Lung (tissue), 11 donors: ENCODE measurements at regions not wholly inside any gene's neighbourhood (a gene's known extent, or its start where the extent isn't known, plus 50 kb on each side); places are given as distances from the start of the nearest gene placed in this dataset.

Experiments
- ATAC-seq: fragments of 200-7000 bp; cut with Tn5 transposase; one replicate; pipeline ENCODE4 v1.9.1; 2020; ENCODE audit warnings: moderate number of reproducible peaks; ENCODE audit not compliant: insufficient read depth, low FRiP score
- DNase-seq, 3 donors: peaks; one replicate each; pipeline ENCODE4 v3.0.0-alpha.2; 2013 to 2017
- H3K27ac ChIP-seq, 2 donors: one replicate each; pipeline ENCODE4 v1.5.1; 2013; ENCODE audit warnings: mild to moderate bottlenecking in 2 of 2, moderate library complexity in 2 of 2, control low read depth in 1 of 2, inconsistent platforms in 1 of 2, low read depth in 1 of 2, low read length in 1 of 2
- H3K27me3 ChIP-seq, 3 donors: one replicate each; pipeline ENCODE4 v1.5.1; 2013; ENCODE audit warnings: low read length in 2 of 3; ENCODE audit not compliant: control insufficient read depth in 3 of 3, insufficient read depth in 3 of 3
- H3K36me3 ChIP-seq, 4 donors: one replicate each; pipeline ENCODE4 v1.5.1; 2013; ENCODE audit warnings: low read length in 4 of 4, mild to moderate bottlenecking in 1 of 4, moderate library complexity in 1 of 4; ENCODE audit not compliant: control insufficient read depth in 4 of 4, insufficient read depth in 4 of 4
- H3K4me1 ChIP-seq, 5 donors: one replicate each; pipeline ENCODE4 v1.5.1; 2013; ENCODE audit warnings: low read length in 5 of 5, mild to moderate bottlenecking in 2 of 5, moderate library complexity in 1 of 5; ENCODE audit not compliant: control insufficient read depth in 5 of 5, insufficient read depth in 5 of 5
- H3K4me3 ChIP-seq: one replicate; pipeline ENCODE4 v1.5.1; 2013; ENCODE audit warnings: mild to moderate bottlenecking, control low read depth, moderate library complexity
- H3K9ac ChIP-seq, 2 donors: one replicate each; pipeline ENCODE4 v1.5.1; 2013; ENCODE audit warnings: low read length in 2 of 2, control low read depth in 1 of 2; ENCODE audit not compliant: insufficient read depth in 1 of 2
- H3K9me3 ChIP-seq, 4 donors: one replicate each; pipeline ENCODE4 v1.5.1; 2013; ENCODE audit warnings: low read length in 3 of 4, mild to moderate bottlenecking in 1 of 4, moderate library complexity in 1 of 4; ENCODE audit not compliant: control insufficient read depth in 4 of 4, insufficient read depth in 3 of 4
- CTCF ChIP-seq: IDR thresholded peaks from 2 replicates; pipeline ENCODE4 v1.5.1; 2012; ENCODE audit warnings: mild to moderate bottlenecking; ENCODE audit errors: control extremely low read depth, extremely low read depth
- WGBS, 2 donors: extraction: QIAGEN DNeasy Blood & Tissue Kit; methylation state at CpG; one replicate each; pipeline ENCODE4 v1.1.7; 2013; 5-methylcytosine and 5-hydroxymethylcytosine counted together
- donor health status: control.
- donor health status: control.
- donor health status: Bipolar disorder and iron deficiency.
- donor health status: healthy.
- donor health status: DM: yes; HTN: yes; CAD: no.

GRCh38 chr1:5286244-5286643 is 631.8 kb downstream of the AJAP1 start:
- no peak overlapping the region for H3K27ac ChIP-seq
- no peak overlapping the region for H3K4me3 ChIP-seq
- H3K9me3 ChIP-seq, result peaks cover 0 to 15% (median 2%) of the 10 kb centered on the region in 4 donors
- DNase-seq (no peak), ATAC-seq (no peak)
- no peaks in the 10 kb centered on the region for H3K4me1 ChIP-seq
- 74 to 75% methylated on average over 2 of the region's 2 CpGs for WGBS, 2 donors
- TF ChIP-seq CTCF, result no peak
- H3K9ac ChIP-seq, result no peak overlapping the region
- H3K36me3 ChIP-seq, result no peaks in the 10 kb centered on the region
- no peaks in the 10 kb centered on the region for H3K27me3 ChIP-seq

GRCh38 chr1:5274527-5274926 is 620.1 kb downstream of the AJAP1 start:
- Histone ChIP-seq H3K4me3 (no peak overlapping the region), H3K9me3 (peaks cover 0 to 5% (median 0%) of the 10 kb centered on the region in 4 donors), H3K36me3 (no peaks in the 10 kb centered on the region), H3K4me1 (no peaks in the 10 kb centered on the region), H3K27me3 (no peaks in the 10 kb centered on the region), H3K27ac (no peak overlapping the region), H3K9ac (no peak overlapping the region)
- DNase-seq (no peak), ATAC-seq (no peak)
- no peak for TF ChIP-seq CTCF
- 82 to 86% methylated on average over 5 of the region's 5 CpGs for WGBS, 2 donors

- Histone ChIP-seq H3K9ac (no peak overlapping the region), H3K9me3 (peaks cover 0 to 12% (median 0%) of the 10 kb centered on the region in 4 donors), H3K27ac (no peak overlapping the region), H3K4me3 (no peak overlapping the region), H3K36me3 (no peaks in the 10 kb centered on the region), H3K27me3 (no peaks in the 10 kb centered on the region), H3K4me1 (no peaks in the 10 kb centered on the region)
- WGBS, 2 donors, result 37 to 38% methylated on average over 3 of the region's 3 CpGs
- DNase-seq, result no peak
- TF ChIP-seq CTCF, result no peak
- ATAC-seq, result no peak
Observed at GRCh38 chr1:5273280-5274003, 619.0 kb downstream of the AJAP1 start.

- Histone ChIP-seq H3K27ac (no peak overlapping the region), H3K4me3 (no peak overlapping the region), H3K9me3 (peaks cover 0 to 12% (median 0%) of the 10 kb centered on the region in 4 donors), H3K27me3 (no peaks in the 10 kb centered on the region), H3K36me3 (no peaks in the 10 kb centered on the region), H3K4me1 (no peaks in the 10 kb centered on the region), H3K9ac (no peak overlapping the region)
- 86 to 87% methylated on average over 7 of the region's 7 CpGs for WGBS, 2 donors
- no peak for ATAC-seq
- TF ChIP-seq CTCF, result no peak
- DNase-seq, result no peak
Observed at GRCh38 chr1:5272325-5272724, 617.9 kb downstream of the AJAP1 start.
